Aorta (tissue), 5 donors: ENCODE measurements at regions not wholly inside any gene's neighbourhood (a gene's known extent, or its start where the extent isn't known, plus 50 kb on each side); places are given as distances from the start of the nearest gene placed in this dataset.

Source experiments
- ATAC-seq: fragments of 200-7000 bp; cut with Tn5 transposase; one replicate; pipeline ENCODE4 v1.9.1; 2022; ENCODE audit warnings: moderate library complexity; ENCODE audit not compliant: low FRiP score
- DNase-seq, 2 donors: peaks; one replicate each; pipeline ENCODE4 v3.0.0-alpha.2; 2020
- H3K27ac ChIP-seq, 2 donors: one replicate each; pipeline ENCODE4 v1.5.1; 2013; ENCODE audit warnings: low read length in 2 of 2, mild to moderate bottlenecking in 2 of 2, moderate library complexity in 2 of 2, control low read depth in 1 of 2, inconsistent platforms in 1 of 2, low read depth in 1 of 2
- H3K27me3 ChIP-seq, 2 donors: one replicate each; pipeline ENCODE4 v1.6.1; 2013; ENCODE audit warnings: control low read depth in 1 of 2, low read length in 1 of 2, mild to moderate bottlenecking in 1 of 2, moderate library complexity in 1 of 2; ENCODE audit not compliant: insufficient read depth in 2 of 2, control insufficient read depth in 1 of 2
- H3K36me3 ChIP-seq, 2 donors: one replicate each; pipeline ENCODE4 v1.6.1; 2013; ENCODE audit warnings: control low read depth in 1 of 2, low read length in 1 of 2, mild to moderate bottlenecking in 1 of 2; ENCODE audit not compliant: insufficient read depth in 2 of 2, control insufficient read depth in 1 of 2
- H3K4me1 ChIP-seq, 2 donors: one replicate each; pipeline ENCODE4 v1.6.1; 2013; ENCODE audit warnings: low read length in 2 of 2, control low read depth in 1 of 2, mild to moderate bottlenecking in 1 of 2, moderate library complexity in 1 of 2; ENCODE audit not compliant: insufficient read depth in 2 of 2, control insufficient read depth in 1 of 2
- H3K4me3 ChIP-seq, 2 donors: one replicate each; pipeline ENCODE4 v1.5.1; 2013; ENCODE audit warnings: low read length in 2 of 2, control low read depth in 1 of 2, mild to moderate bottlenecking in 1 of 2
- H3K9me3 ChIP-seq: one replicate; pipeline ENCODE4 v1.6.1; 2013; ENCODE audit warnings: mild to moderate bottlenecking, low read length; ENCODE audit not compliant: control insufficient read depth
- WGBS, 2 donors: extraction: QIAGEN DNeasy Blood & Tissue Kit; methylation state at CpG; one replicate each; pipeline ENCODE4 v1.1.7; 2013; 5-methylcytosine and 5-hydroxymethylcytosine counted together
- intact Hi-C, 2 donors: fragments of 100-400 bp; cut with DNase I; formaldehyde crosslinking; loops; one replicate each; pipeline versions ENCODE4 v1.14.2 to v1.15.0; 2022
- microRNA-seq, 2 donors: library from miRNA; unstranded; fragments of <30 nt; microRNA quantifications; one replicate each; pipeline ENCODE4 v1.2.0, GENCODE V29; 2020
- donor health status: healthy with polysubstance abuse.
- donor health status: Bipolar disorder and iron deficiency.
- donor health status: DM: no; HTN: no; CAD: no.
- donor health status: DM: no; HTN: no; CAD: no.
- donor health status: DM: yes; HTN: yes; CAD: no.

DNA sequence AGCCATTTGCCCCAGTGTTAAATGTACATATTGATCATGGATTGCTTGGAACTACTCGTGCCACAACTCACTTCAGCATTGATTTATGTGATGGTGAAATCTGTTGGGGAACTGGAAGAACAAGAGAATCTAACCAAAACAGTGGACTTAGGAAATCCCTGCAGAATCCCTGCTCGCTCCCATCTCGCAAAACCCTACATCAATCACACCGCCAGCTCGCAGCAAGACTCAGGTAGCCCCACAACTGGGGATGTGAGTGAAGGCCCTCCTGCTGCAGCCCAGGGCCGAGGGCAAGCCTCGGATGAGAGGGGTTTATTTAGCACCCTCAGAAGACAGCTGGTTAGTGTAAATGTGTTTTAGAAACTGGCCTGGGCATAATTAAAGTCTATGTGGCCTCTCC lies 171.6 kb downstream of the ANAPC1 start:
- Histone ChIP-seq H3K4me1 (no peaks in the 10 kb centered on the region), H3K36me3 (no peaks in the 10 kb centered on the region), H3K27me3 (no peaks in the 10 kb centered on the region), H3K4me3 (no peak overlapping the region), H3K27ac (no peak overlapping the region), H3K9me3 (no peaks in the 10 kb centered on the region)
- no peak for DNase-seq
- WGBS, 2 donors: 84 to 95% methylated on average over 7 of the region's 7 CpGs
- no peak for ATAC-seq
- intact Hi-C loops: no loop called here

- H3K4me3 ChIP-seq: no peak overlapping the region
- intact Hi-C loops: no loop called here
- no peaks in the 10 kb centered on the region for H3K9me3 ChIP-seq
- no peaks in the 10 kb centered on the region for H3K36me3 ChIP-seq
- H3K27me3 ChIP-seq: no peaks in the 10 kb centered on the region
- H3K27ac ChIP-seq: no peak overlapping the region
- no peaks in the 10 kb centered on the region for H3K4me1 ChIP-seq
- ATAC-seq (no peak), DNase-seq (no peak)
- WGBS, 2 donors: 97% methylated on average over 5 of the region's 5 CpGs
Observed at GRCh38 chr2:111712940-111713515, 171.0 kb downstream of the ANAPC1 start.

- intact Hi-C loops: no loop called here
- WGBS, 2 donors: 69 to 74% methylated on average over 13 of the region's 13 CpGs
- ATAC-seq: no peak
Observed at GRCh38 chr2:111715987-111716904, 167.7 kb downstream of the ANAPC1 start.

GRCh38 chr2:111716905-111717775 lies 166.9 kb downstream of the ANAPC1 start:
- Histone ChIP-seq H3K9me3 (no peaks in the 10 kb centered on the region), H3K27me3 (no peaks in the 10 kb centered on the region), H3K27ac (no peak overlapping the region), H3K4me3 (no peak overlapping the region), H3K4me1 (no peaks in the 10 kb centered on the region), H3K36me3 (no peaks in the 10 kb centered on the region)
- DNase-seq (no peak), ATAC-seq (no peak)
- WGBS, 2 donors: 92 to 93% methylated on average over 21 of the region's 21 CpGs
- intact Hi-C loops: no loop called here

More at GRCh38 chr2:111715987-111716904, 167.7 kb downstream of the ANAPC1 start:
- Histone ChIP-seq H3K9me3 (no peaks in the 10 kb centered on the region), H3K4me3 (no peak overlapping the region), H3K27ac (no peak overlapping the region), H3K4me1 (no peaks in the 10 kb centered on the region), H3K36me3 (no peaks in the 10 kb centered on the region), H3K27me3 (no peaks in the 10 kb centered on the region)
- no peak for DNase-seq

Small RNA genes in the stretch of these regions (microRNA-seq; reads per million reads assigned to microRNA genes)
- gene MIR4435-2: 0 reads per million in 2 donors
